Endothelial cell of umbilical vein (primary cell): ENCODE measurements at regions not wholly inside any gene's neighbourhood (a gene's known extent, or its start where the extent isn't known, plus 50 kb on each side); places are given as distances from the start of the nearest gene placed in this dataset.

Experiments
- BruUV-seq: library from RNA; stranded (reverse); fragments of 400-500 nt; replicated peaks from 2 replicates; lab custom pipeline; 2021; lab: Mats Ljungman, UMichigan
- CTCF ChIA-PET: fragments of 300-600, 350-600 bp; sonication (Branson Sonifier 250); formaldehyde crosslinking; loops from one replicate; lab custom pipeline; 2021; ENCODE audit warnings: antibody characterized with exemption, inconsistent platforms; lab: Charles Lee
- POLR2A ChIA-PET: fragments of 300-600, 350-600 bp; sonication (Branson Sonifier 250); formaldehyde crosslinking; loops from one replicate; lab custom pipeline; 2021; ENCODE audit warnings: antibody characterized with exemption, inconsistent platforms; lab: Charles Lee
- DNase-seq: peaks from one replicate; pipeline ENCODE4 v3.0.0-alpha.2; 2011; ENCODE audit warnings: low read depth, low spot score
- FAIRE-seq: peaks from 2 replicates; lab custom pipeline; 2011; peaks lifted over from hg19 to GRCh38; lab: Jason Lieb, UNC
- H2AFZ ChIP-seq: 2 replicates; pipeline ENCODE4 v1.6.0; 2012; ENCODE audit warnings: low read depth, low read length, control low read depth, inconsistent platforms
- H3K27ac ChIP-seq: 2 replicates; pipeline ENCODE4 v1.5.1; 2011; ENCODE audit warnings: low read depth, mild to moderate bottlenecking, control low read depth, low read length, moderate library complexity; ENCODE audit not compliant: insufficient read depth
- H3K27me3 ChIP-seq, 2 experiments: 2 replicates each; pipeline versions ENCODE4 v1.6.0 to v1.6.1; 2011; ENCODE audit warnings: low read length in 2 of 2, mixed read lengths in 1 of 2; ENCODE audit not compliant: control insufficient read depth in 2 of 2, insufficient read depth in 2 of 2
- H3K36me3 ChIP-seq, 2 experiments: 2 replicates in 1 of 2; 3 replicates in 1 of 2; pipeline ENCODE4 v1.5.1; 2011; ENCODE audit warnings: low read length in 2 of 2, mild to moderate bottlenecking in 1 of 2, moderate library complexity in 1 of 2; ENCODE audit not compliant: control insufficient read depth in 2 of 2, insufficient read depth in 2 of 2; ENCODE audit errors: extremely low read depth in 1 of 2
- H3K4me1 ChIP-seq: 3 replicates; pipeline ENCODE4 v1.5.1; 2011; ENCODE audit warnings: mild to moderate bottlenecking, low read length; ENCODE audit not compliant: control insufficient read depth, insufficient read depth; ENCODE audit errors: extremely low read depth
- H3K4me2 ChIP-seq: 2 replicates; pipeline ENCODE4 v1.6.1; 2011; ENCODE audit warnings: low read length, control low read depth, mixed read lengths; ENCODE audit not compliant: insufficient read depth
- H3K4me3 ChIP-seq, 3 experiments: fragments of 200-600 bp in 1 of 3; sonication (generic), shearing (Covaris generic) in 1 of 3; replicated peaks in 1 of 3; 2 replicates each; pipeline ENCODE4 v1.5.1; 2011 to 2016; ENCODE audit warnings: control low read depth in 3 of 3, low read length in 3 of 3, mild to moderate bottlenecking in 2 of 3, inconsistent platforms in 1 of 3, low read depth in 1 of 3, moderate library complexity in 1 of 3; ENCODE audit not compliant: insufficient read depth in 1 of 3
- H3K79me2 ChIP-seq: 2 replicates; pipeline ENCODE4 v1.6.0; 2012; ENCODE audit warnings: low read length, inconsistent platforms; ENCODE audit not compliant: control insufficient read depth, insufficient read depth
- H3K9ac ChIP-seq: replicated peaks from 2 replicates; pipeline ENCODE3; 2011; ENCODE audit warnings: low read length, control low read depth; ENCODE audit not compliant: insufficient read depth; ENCODE audit errors: extremely low read depth
- H3K9me1 ChIP-seq: replicated peaks from 3 replicates; pipeline ENCODE4 v1.6.0; 2011; ENCODE audit warnings: mild to moderate bottlenecking, low read length; ENCODE audit not compliant: control insufficient read depth, insufficient read depth; ENCODE audit errors: extremely low read depth
- H3K9me3 ChIP-seq: replicated peaks from 2 replicates; pipeline ENCODE4 v1.5.1; 2012; ENCODE audit warnings: low read length, inconsistent platforms; ENCODE audit not compliant: control insufficient read depth, insufficient read depth
- H4K20me1 ChIP-seq: replicated peaks from 2 replicates; pipeline ENCODE3; 2011; ENCODE audit warnings: mild to moderate bottlenecking, low read length; ENCODE audit not compliant: control insufficient read depth, insufficient read depth; ENCODE audit errors: extremely low read depth
- EZH2 ChIP-seq: IDR thresholded peaks from 2 replicates; pipeline ENCODE4 v1.6.1; 2012; ENCODE audit warnings: borderline replicate concordance, low read depth, mild to moderate bottlenecking, moderate library complexity, low read length, inconsistent platforms; ENCODE audit not compliant: severe bottlenecking
- FOS ChIP-seq: IDR thresholded peaks from 2 replicates; pipeline ENCODE4 v1.6.1; 2011; ENCODE audit warnings: mild to moderate bottlenecking, low read length, moderate library complexity, borderline replicate concordance; ENCODE audit not compliant: insufficient read depth
- GATA2 ChIP-seq: IDR thresholded peaks from 2 replicates; pipeline ENCODE4 v1.7.0; 2011; ENCODE audit warnings: low read depth, mild to moderate bottlenecking, moderate library complexity, mixed read lengths, low read length; ENCODE audit not compliant: insufficient read length, insufficient read depth
- JUN ChIP-seq: IDR thresholded peaks from 2 replicates; pipeline ENCODE4 v1.6.1; 2011; ENCODE audit warnings: borderline replicate concordance, low read depth; ENCODE audit not compliant: insufficient read length, insufficient read depth
- MYC ChIP-seq: IDR thresholded peaks from one replicate; pipeline ENCODE4 v1.6.1; 2011; ENCODE audit warnings: mild to moderate bottlenecking, low read depth, low read length
- POLR2A ChIP-seq: IDR thresholded peaks from 2 replicates; pipeline ENCODE4 v1.6.1; 2012; ENCODE audit warnings: low read depth, mild to moderate bottlenecking, control low read depth, low read length
- POLR2AphosphoS5 ChIP-seq: IDR thresholded peaks from 2 replicates; pipeline ENCODE4 v1.6.1; 2012; ENCODE audit warnings: low read depth, mild to moderate bottlenecking, control low read depth, low read length, moderate library complexity; ENCODE audit not compliant: insufficient read depth
- dilution Hi-C: fragments of 300-500 bp; cut with MboI; formaldehyde crosslinking; loops from one replicate; pipeline ENCODE4 v1.15.0; 2019; ENCODE audit warnings: low sequenced_read_pairs; ENCODE audit not compliant: extremely low pct_ligation_motif_present
- intact Hi-C: fragments of 100-400 bp; cut with micrococcal nuclease; formaldehyde crosslinking; loops from one replicate; pipeline ENCODE4 v1.10.0; 2022
- TF ChIP-seq, protein P1 (sequence below): IDR thresholded peaks from 2 replicates; pipeline ENCODE4 v1.6.1; 2011; ENCODE audit not compliant: insufficient read depth, insufficient read length
- TF ChIP-seq, protein P2 (sequence below), 2 donors: IDR thresholded peaks; 1 replicate in 1 of 2; 2 replicates in 1 of 2; pipeline ENCODE4 v1.5.1; 2011; ENCODE audit warnings: low read length in 2 of 2, mild to moderate bottlenecking in 2 of 2, moderate library complexity in 2 of 2, control low read depth in 1 of 2, inconsistent platforms in 1 of 2, low read depth in 1 of 2; ENCODE audit not compliant: insufficient read depth in 1 of 2; ENCODE audit errors: extremely low read depth in 1 of 2

DNA sequence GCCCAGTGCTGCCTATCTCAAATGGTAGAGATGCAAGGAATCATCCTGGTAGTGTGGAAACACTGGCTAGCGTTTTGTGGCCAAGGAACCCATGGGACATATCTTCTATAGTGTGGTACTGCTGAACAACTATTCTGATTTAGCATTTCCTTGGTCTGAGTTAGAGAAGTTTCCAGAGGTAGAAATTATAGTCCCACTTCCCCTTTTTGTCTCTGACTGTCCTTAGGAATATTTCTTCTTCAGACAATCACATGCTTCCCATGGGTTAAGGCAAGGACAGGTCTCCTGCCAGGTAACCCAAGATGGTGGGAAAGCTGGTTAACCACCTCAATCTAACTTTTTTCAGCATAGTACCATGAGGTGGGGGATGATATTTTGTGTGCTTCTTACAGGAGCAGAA lies 729.5 kb upstream of the LRRTM4 start:
- FAIRE-seq (no peak), DNase-seq (no peak)
- Histone ChIP-seq H4K20me1 (no peaks in the 10 kb centered on the region), H3K4me1 (no peaks in the 10 kb centered on the region), H3K4me2 (no peak overlapping the region), H2AFZ (no peak overlapping the region), H3K36me3 (no peaks in the 10 kb centered on the region), H3K9ac (no peak overlapping the region), H3K9me3 (no peaks in the 10 kb centered on the region), H3K9me1 (no peaks in the 10 kb centered on the region), H3K27me3 (no peaks in the 10 kb centered on the region), H3K27ac (no peak overlapping the region), H3K4me3 (no peak overlapping the region), H3K79me2 (no peaks in the 10 kb centered on the region)
- TF ChIP-seq FOS (no peak), POLR2AphosphoS5 (no peak), POLR2A (no peak), EZH2 (no peak), MYC (no peak), GATA2 (no peak), JUN (no peak)
- TF ChIP-seq, protein P1, sequence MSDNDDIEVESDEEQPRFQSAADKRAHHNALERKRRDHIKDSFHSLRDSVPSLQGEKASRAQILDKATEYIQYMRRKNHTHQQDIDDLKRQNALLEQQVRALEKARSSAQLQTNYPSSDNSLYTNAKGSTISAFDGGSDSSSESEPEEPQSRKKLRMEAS, result no peak
- TF ChIP-seq, protein P2, sequence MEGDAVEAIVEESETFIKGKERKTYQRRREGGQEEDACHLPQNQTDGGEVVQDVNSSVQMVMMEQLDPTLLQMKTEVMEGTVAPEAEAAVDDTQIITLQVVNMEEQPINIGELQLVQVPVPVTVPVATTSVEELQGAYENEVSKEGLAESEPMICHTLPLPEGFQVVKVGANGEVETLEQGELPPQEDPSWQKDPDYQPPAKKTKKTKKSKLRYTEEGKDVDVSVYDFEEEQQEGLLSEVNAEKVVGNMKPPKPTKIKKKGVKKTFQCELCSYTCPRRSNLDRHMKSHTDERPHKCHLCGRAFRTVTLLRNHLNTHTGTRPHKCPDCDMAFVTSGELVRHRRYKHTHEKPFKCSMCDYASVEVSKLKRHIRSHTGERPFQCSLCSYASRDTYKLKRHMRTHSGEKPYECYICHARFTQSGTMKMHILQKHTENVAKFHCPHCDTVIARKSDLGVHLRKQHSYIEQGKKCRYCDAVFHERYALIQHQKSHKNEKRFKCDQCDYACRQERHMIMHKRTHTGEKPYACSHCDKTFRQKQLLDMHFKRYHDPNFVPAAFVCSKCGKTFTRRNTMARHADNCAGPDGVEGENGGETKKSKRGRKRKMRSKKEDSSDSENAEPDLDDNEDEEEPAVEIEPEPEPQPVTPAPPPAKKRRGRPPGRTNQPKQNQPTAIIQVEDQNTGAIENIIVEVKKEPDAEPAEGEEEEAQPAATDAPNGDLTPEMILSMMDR (IDR thresholded peaks at IDR 0.05; ENCODE audit: extremely low read depth in 1 of 2, insufficient read depth in 1 of 2, low read depth in 1 of 2, low read length in 2 of 2), result no peak
- ChIA-PET CTCF (no interaction called here), POLR2A (no interaction called here)
- dilution Hi-C loops, result no loop called here
- BruUV-seq, result no TSS peak
- intact Hi-C loops, result no loop called here
